Amygdala (tissue), 56 donors: ENCODE measurements at regions not wholly inside any gene's neighbourhood (a gene's known extent, or its start where the extent isn't known, plus 50 kb on each side); places are given as distances from the start of the nearest gene placed in this dataset.
A peak's percentile ranks its signal among the peaks of the same experiment; 100 is the strongest.

ENCODE experiments used
- DNase-seq, 56 donors: peaks; one replicate each; lab custom pipeline; 2025; lab: John Stamatoyannopoulos, UW

DNA sequence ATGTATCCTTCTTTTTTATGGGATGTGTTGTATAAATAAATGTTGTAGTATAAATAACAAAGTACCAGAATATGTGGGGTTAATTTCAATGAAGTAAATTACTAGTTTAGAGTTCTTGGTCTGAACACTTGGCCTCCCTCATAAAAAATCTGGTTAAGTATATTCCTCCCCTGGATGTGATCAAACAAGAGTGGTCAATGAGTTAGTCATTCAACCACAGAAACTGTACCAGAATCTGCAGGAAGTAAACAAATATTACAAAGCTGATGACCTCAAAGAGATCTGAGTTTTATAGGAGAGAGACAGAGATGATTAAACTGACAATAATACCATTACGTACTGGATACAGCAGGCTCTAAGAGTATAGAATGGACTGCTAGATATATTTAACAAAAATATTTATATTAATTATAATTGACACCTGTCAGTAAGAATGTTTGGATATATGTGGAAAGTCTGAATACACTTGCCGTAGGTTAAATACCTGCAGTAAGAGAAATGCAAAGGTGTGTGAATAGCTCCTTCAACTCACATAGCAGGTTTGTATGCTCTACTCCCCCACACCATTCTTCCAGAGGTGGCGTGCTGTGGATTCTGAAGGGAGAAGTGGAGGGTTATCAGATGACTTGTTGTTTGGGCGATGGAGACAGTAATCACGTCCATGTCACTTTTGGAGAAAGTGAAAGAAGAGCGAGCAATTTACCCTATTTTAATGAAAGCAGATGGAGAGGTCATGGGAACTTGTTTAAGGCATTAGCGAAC is 108.3 kb upstream of the LRATD1 start:
- no peak for DNase-seq

DNA sequence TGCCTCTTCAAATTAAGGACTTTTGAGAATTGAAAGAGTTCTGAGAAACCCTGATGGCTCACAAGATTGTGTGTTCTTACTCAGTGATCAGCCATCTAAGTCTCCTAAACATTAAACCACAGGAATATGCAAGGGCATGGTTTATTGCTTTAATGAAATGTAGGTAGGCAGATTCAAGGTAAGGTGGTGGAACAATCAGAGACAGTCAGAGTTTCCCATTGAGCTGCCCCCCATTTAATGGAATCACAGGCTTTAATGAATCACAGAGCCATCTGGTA is 107.8 kb upstream of the LRATD1 start:
- no peak for DNase-seq

- no peak for DNase-seq
Measured at GRCh38 chr2:14530506-14530905, 102.0 kb upstream of the LRATD1 start.

DNA sequence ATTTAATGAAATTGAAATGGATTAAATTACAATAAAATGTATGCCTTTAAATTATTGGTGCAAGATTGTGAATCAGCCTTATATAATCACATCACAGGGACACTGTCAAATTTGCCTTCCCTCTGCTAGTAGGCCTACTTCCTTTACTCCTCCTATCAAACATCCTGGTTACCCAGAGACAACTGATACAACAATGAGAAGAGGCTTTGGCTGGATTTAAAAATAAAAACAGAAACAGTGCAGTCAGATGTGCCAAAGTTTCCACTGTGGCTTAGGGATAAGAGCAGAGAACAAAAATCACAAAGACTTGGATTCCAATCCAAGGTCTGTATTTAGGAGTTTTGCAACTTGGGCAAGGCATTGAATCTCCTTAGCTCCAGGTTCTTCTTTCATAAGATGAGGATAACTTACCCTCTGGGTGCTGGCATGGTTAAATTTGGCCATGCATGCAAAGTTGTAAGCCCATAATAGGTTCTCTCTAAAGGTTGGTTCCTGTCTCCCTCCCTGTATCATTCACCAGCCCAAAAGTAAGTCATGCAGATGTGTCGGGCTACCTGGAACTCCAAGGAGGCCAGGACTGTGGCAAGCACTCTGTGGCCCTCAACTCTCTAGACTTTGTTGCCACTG is 99.3 kb upstream of the LRATD1 start:
- DNase-seq: no peak

DNA sequence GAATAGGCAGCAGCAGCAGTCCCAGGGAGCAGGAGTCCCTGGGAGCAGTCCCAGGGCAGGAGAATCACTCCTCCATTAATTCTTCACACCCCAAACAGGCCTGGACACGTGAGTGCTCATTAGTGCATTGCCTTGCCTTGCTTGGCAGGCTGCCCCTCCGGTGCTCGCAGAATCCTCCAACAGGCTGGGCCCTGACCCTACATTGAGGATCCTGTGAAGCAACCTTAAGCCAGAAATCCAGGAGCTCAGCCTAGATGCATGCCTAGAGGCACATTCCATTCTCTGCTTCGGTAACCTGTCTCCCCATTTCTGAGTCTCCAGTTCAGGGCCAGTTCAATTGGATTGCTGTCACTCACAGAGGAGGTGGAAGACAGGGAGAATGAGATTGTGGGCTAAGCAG is 97.4 kb upstream of the LRATD1 start:
- DNase-seq: no peak

DNA sequence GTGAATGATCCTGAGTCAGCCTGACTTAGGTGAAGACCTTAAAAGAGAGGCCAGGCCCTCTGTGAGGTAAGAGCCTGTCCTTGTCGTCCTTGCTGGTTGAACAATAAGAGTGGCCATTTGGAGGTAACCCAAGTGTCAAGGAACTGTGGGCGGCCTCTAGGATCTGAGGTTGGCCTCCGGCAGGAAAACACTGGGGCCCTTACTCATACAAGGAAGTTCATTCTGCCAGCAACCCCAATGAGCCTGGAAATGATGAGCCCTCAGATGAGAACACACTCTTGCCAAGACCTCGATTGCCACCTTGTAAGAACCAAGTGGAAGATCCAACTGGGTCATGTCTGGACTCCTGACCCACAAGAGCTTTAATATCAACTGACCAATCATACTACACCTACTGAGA is 95.5 kb upstream of the LRATD1 start:
- DNase-seq: no peak

GRCh38 chr2:14540015-14540414 is 92.5 kb upstream of the LRATD1 start:
- DNase-seq: no peak

DNA sequence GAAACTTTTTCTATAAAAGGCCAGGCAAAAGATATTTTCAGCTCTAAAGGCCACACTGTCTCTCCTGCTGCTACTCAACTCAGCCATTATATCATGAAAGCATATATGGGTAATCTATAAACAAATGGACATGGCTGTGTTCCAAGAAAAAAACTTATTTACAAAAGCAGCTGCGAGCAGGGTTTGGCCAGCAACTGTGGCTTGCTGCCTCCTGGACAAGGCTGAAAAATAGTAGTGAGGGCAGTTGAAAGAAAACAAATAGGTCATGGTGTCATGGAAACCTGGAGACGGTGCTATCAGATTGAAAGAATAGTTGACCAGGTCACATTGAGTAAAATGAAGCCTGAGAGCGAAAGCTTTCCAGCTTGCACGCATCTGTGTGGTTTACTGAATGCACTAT is 89.2 kb upstream of the LRATD1 start:
- DNase-seq: no peak

DNA sequence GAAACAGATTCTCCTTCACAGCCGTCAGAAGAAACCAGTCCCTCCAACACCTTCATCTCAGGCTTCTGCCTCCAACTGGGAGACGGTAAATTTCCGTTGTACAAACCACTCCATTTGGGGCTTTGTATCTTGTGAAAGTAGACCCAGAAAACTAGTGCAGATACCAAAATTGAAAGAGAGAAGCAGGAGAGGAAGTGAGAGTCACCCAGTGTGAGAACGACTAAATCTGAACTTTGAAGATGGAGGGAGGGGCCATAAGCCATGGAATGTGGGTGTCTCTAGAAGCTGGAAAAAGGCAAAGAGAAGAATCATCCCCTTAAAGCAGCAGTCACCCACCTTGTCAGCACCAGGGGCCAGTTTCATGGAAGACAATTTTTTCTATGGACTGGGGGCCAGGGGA is 88.3 kb upstream of the LRATD1 start:
- no peak for DNase-seq

DNA sequence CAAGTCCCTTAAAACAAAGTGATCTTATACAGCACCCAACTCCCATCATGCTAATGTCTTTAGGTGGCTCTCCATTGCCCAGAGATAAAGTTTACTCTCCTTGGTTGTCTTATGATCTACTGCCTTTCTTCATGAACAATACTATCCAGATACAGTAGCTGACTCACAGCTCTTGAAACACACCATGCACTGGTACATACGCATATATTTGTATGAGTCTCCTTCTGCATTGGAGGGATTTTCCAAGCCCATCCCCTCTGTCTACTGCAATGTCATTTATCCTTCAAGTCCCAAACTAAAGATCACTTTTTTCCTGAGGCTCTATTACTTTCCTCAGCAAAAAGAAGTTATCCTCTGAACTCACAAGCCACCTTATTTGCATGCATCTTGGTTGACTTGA is 84.7 kb upstream of the LRATD1 start:
- DNase-seq: no peak

DNA sequence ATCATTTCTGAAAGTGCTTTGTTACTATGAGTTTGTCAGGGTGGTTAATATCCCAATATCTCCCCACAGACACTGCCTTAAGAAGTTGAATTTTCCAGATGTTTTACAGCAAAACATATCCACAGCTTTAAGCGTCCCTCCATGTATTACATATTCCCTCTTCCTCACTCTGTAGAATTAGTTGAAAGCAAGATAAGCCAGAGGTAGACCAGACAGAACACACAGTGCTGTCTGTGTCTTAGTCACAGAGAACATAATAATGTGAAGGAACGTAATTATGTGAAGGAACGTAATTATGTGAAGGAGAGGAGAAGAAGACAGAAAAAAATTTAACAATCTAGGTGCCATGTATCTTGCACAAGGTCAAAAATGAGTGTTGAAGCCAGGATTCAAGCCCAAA is 81.9 kb upstream of the LRATD1 start:
- DNase-seq: no peak

DNA sequence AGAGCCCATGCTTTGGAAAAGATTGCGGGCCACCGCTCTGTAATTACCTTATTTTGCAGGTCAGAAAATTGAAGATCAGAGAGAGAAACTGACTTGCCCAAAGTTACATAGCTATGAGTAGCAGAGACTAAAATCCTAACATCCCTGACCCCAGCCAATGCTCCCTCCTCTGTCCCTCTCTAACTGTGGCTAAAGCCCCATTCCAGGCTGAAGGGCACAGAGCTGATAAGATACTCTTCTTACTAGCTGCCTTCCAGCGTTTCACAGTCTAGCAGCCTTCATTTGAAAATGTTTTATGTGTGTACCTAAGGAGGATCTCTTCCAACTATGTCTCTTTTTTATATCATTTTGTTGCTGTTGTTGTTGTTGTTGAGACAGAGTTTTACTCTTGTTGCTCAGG is 81.4 kb upstream of the LRATD1 start:
- no peak for DNase-seq

GRCh38 chr2:14552286-14552685 is 80.2 kb upstream of the LRATD1 start:
- DNase-seq: no peak

DNA sequence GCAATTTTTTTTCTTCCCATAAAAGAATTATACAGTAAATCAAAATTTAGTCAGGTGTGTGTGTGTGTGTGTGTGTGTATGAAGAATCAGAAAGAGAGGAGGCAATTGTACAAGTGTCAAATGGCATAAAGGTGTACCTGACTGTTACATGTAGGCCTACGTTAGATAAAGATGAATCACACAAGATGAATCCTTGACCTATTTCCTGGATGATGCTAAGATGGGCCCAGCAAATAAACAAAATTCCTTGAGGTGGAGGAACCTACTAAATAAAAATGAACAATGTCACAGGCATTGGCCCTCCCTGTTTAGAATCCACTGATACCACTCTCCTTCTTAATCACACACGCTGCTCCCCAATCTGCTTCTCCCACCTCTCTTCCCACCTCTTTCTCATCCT is 79.7 kb upstream of the LRATD1 start:
- no peak for DNase-seq

DNA sequence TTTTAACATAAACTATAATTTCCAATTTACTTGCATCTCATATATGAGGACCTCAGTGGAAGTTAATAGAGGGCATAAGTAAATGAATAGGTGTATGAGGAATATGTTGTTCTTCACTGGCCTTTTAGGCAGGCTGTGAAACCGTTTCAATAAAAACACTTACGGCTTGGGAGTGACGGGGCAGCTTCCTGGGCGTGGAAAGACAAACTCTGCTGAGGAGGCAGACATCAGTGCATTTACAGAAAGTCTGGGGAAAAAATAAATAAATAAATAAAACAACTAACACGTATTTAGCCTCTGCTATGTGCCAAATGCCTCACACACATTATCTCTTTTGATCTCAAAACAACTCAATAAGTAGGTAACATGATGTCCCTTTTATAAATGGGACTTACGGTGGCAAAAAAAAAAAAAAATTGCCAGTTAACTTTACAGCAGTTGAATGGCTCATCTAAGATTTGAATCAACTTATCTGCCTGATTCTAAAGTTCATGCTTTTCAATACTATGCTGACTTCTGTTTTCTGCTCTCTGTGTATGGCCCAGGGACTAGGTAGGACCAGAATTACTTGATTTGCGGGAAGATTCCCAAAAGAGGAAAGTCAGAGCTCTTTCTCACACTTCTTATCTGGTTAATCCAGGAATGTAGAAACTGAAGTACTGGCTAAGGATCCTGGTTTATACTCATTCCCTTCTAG is 77.5 kb upstream of the LRATD1 start:
- no peak for DNase-seq

DNA sequence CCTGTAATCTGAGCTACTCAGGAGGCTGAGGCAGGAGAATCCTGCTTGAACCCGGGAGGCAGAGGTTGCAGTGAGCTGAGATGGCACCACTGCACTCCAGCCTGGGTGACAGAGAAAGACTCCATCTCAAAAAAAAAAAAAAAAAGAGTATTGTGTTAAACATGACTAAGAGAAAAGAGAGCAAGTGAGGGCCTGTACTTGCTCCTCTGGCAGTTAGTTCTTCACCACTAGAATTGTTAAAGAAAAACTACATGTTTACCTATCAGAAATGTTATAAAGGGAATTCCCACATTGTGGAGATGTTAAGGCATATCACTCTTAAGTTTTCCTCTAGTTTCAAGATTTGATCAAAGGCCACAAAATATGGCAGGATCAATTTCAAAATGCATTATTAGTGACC is 75.4 kb upstream of the LRATD1 start:
- DNase-seq: no peak

- no peak for DNase-seq
Measured at GRCh38 chr2:14557916-14558315, 74.6 kb upstream of the LRATD1 start.

DNA sequence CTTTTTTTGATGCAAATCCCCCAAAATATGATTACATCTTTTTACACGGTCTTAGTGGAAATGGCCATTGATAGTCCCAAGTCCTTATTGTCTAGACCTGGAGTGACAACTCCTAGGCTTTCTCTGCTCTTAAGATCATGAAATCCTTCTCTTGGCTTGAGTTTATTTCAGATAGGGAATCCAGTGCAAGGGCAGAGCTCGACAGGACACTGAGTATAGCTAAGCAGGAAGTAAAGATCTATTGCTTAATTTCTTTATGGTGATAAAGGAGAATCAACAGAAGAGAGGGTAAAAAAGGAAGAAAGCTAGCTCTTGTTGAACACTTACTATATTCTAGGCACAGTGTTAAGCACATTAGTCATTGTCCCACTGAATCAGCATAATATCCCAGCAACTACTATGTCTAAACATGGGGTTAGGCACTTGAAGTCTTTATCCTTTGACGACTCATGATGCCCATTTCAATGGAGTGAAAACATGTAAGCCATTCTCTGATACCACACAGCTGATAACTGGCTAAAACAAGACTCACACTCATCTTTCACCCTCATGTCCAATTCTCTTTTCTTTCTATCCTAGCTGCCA is 74.1 kb upstream of the LRATD1 start:
- DNase-seq: no peak

GRCh38 chr2:14560716-14561115 is 71.8 kb upstream of the LRATD1 start:
- DNase-seq: peak in 2 of 56 donors; percentile 9 to 20

GRCh38 chr2:14563324-14563723 is 69.2 kb upstream of the LRATD1 start:
- DNase-seq: no peak

GRCh38 chr2:14565666-14566065 is 66.9 kb upstream of the LRATD1 start:
- DNase-seq: no peak

- no peak for DNase-seq
Measured at GRCh38 chr2:14567561-14567960, 65.0 kb upstream of the LRATD1 start.
